Vagina (tissue), 2 donors: ENCODE measurements at regions not wholly inside any gene's neighbourhood (a gene's known extent, or its start where the extent isn't known, plus 50 kb on each side); places are given as distances from the start of the nearest gene placed in this dataset.

Source experiments
- DNase-seq, 2 donors: peaks; one replicate each; pipeline ENCODE4 v3.0.0-alpha.2; 2017; ENCODE audit errors: extremely low spot score in 2 of 2
- H3K27ac ChIP-seq: fragments of 200-600 bp; sonication (generic); one replicate; pipeline ENCODE4 v1.5.1; 2019
- H3K27me3 ChIP-seq: fragments of 200-600 bp; sonication (generic); one replicate; pipeline ENCODE4 v1.5.1; 2019
- H3K36me3 ChIP-seq, 2 donors: fragments of 200-600 bp; sonication (generic); one replicate each; pipeline ENCODE4 v1.5.1; 2017 to 2019
- H3K4me1 ChIP-seq: fragments of 200-600 bp; sonication (generic); one replicate; pipeline ENCODE4 v1.5.1; 2019
- H3K4me3 ChIP-seq, 2 donors: fragments of 200-600 bp; sonication (generic); 1 replicate in 1 of 2; 2 replicates in 1 of 2; pipeline ENCODE4 v1.5.1; 2016 to 2019
- H3K9me3 ChIP-seq: fragments of 200-600 bp; sonication (generic); one replicate; pipeline ENCODE4 v1.5.1; 2019
- CTCF ChIP-seq, 3 experiments: fragments of 450-650 bp in 2 of 3; fragments of 200-600 bp in 1 of 3; sonication (generic) in 1 of 3; IDR thresholded peaks; one replicate each; pipeline ENCODE4 v1.5.1; 2017 to 2019; ENCODE audit warnings: antibody characterized with exemption in 3 of 3, mild to moderate bottlenecking in 2 of 3, moderate library complexity in 2 of 3
- POLR2A ChIP-seq, 2 donors: fragments of 450-650 bp; IDR thresholded peaks; one replicate each; pipeline ENCODE4 v1.6.1; 2017; ENCODE audit warnings: antibody characterized with exemption in 2 of 2, mild to moderate bottlenecking in 2 of 2, moderate library complexity in 2 of 2
- POLR2AphosphoS5 ChIP-seq, 2 donors: sonication (generic); formaldehyde crosslinking; IDR thresholded peaks; one replicate each; pipeline ENCODE4 v1.9.0; 2017; ENCODE audit warnings: antibody characterized with exemption in 2 of 2, mild to moderate bottlenecking in 2 of 2, low read depth in 1 of 2; ENCODE audit not compliant: insufficient read depth in 1 of 2
- intact Hi-C: fragments of 100-400 bp; cut with DNase I; formaldehyde crosslinking; loops from one replicate; pipeline ENCODE4 v1.15.1; 2023

- Histone ChIP-seq H3K9me3 (no peaks in the 10 kb centered on the region), H3K4me3 (no peak overlapping the region), H3K4me1 (no peaks in the 10 kb centered on the region), H3K27ac (no peak overlapping the region), H3K36me3 (no peaks in the 10 kb centered on the region), H3K27me3 (no peaks in the 10 kb centered on the region)
- TF ChIP-seq POLR2A (IDR thresholded peaks at IDR 0.05), result no peak
- TF ChIP-seq CTCF (IDR thresholded peaks at IDR 0.05), result no peak
- TF ChIP-seq POLR2AphosphoS5 (IDR thresholded peaks at IDR 0.05; ENCODE audit: insufficient read depth in 1 of 2, low read depth in 1 of 2), result no peak
- DNase-seq, result no peak
- intact Hi-C loops, result no loop called here
Observed at GRCh38 chr7:84283798-84284197, 89.2 kb upstream of the SEMA3A start.

- Histone ChIP-seq H3K27ac (no peak overlapping the region), H3K9me3 (no peaks in the 10 kb centered on the region), H3K4me3 (no peak overlapping the region), H3K27me3 (no peaks in the 10 kb centered on the region), H3K36me3 (no peaks in the 10 kb centered on the region), H3K4me1 (no peaks in the 10 kb centered on the region)
- intact Hi-C loops, result no loop called here
- DNase-seq, result no peak
- TF ChIP-seq CTCF (IDR thresholded peaks at IDR 0.05), result no peak
- TF ChIP-seq POLR2AphosphoS5 (IDR thresholded peaks at IDR 0.05; ENCODE audit: insufficient read depth in 1 of 2, low read depth in 1 of 2), result no peak
- TF ChIP-seq POLR2A (IDR thresholded peaks at IDR 0.05), result no peak
Observed at GRCh38 chr7:84281518-84281917, 86.9 kb upstream of the SEMA3A start.

GRCh38 chr7:84277628-84278224, 83.1 kb upstream of the SEMA3A start:
- H3K36me3 ChIP-seq, result no peaks in the 10 kb centered on the region
- H3K27me3 ChIP-seq, result no peaks in the 10 kb centered on the region
- no peak for DNase-seq
- intact Hi-C loops, result no loop called here
- no peak for TF ChIP-seq POLR2A (IDR thresholded peaks at IDR 0.05)
- TF ChIP-seq POLR2AphosphoS5 (IDR thresholded peaks at IDR 0.05; ENCODE audit: insufficient read depth in 1 of 2, low read depth in 1 of 2), result no peak
- no peak for TF ChIP-seq CTCF (IDR thresholded peaks at IDR 0.05)
- H3K4me3 ChIP-seq, result no peak overlapping the region
- H3K27ac ChIP-seq, result no peak overlapping the region
- H3K4me1 ChIP-seq, result no peaks in the 10 kb centered on the region
- H3K9me3 ChIP-seq, result no peaks in the 10 kb centered on the region

- Histone ChIP-seq H3K27ac (no peak overlapping the region), H3K4me1 (no peaks in the 10 kb centered on the region), H3K4me3 (no peak overlapping the region), H3K9me3 (no peaks in the 10 kb centered on the region), H3K27me3 (no peaks in the 10 kb centered on the region), H3K36me3 (no peaks in the 10 kb centered on the region)
- TF ChIP-seq CTCF (IDR thresholded peaks at IDR 0.05) (no peak), POLR2AphosphoS5 (IDR thresholded peaks at IDR 0.05; ENCODE audit: insufficient read depth in 1 of 2, low read depth in 1 of 2) (no peak), POLR2A (IDR thresholded peaks at IDR 0.05) (no peak)
- intact Hi-C loops, result no loop called here
- no peak for DNase-seq
Observed at GRCh38 chr7:84274029-84274638, 79.5 kb upstream of the SEMA3A start.

- H3K9me3 ChIP-seq, result no peaks in the 10 kb centered on the region
- H3K4me3 ChIP-seq, result no peak overlapping the region
- DNase-seq, result no peak
- intact Hi-C loops, result no loop called here
- no peaks in the 10 kb centered on the region for H3K27me3 ChIP-seq
- H3K4me1 ChIP-seq, result no peaks in the 10 kb centered on the region
- H3K36me3 ChIP-seq, result no peaks in the 10 kb centered on the region
- no peak for TF ChIP-seq POLR2AphosphoS5 (IDR thresholded peaks at IDR 0.05; ENCODE audit: insufficient read depth in 1 of 2, low read depth in 1 of 2)
- TF ChIP-seq CTCF (IDR thresholded peaks at IDR 0.05), result no peak
- no peak for TF ChIP-seq POLR2A (IDR thresholded peaks at IDR 0.05)
- H3K27ac ChIP-seq, result no peak overlapping the region
Observed at GRCh38 chr7:84271543-84271942, 77.0 kb upstream of the SEMA3A start.
